GM13977 (cell line): ENCODE measurements at regions not wholly inside any gene's neighbourhood (a gene's known extent, or its start where the extent isn't known, plus 50 kb on each side); places are given as distances from the start of the nearest gene placed in this dataset.

ENCODE experiments used
- DNase-seq: peaks from one replicate; pipeline ENCODE4 v3.0.0; 2012; ENCODE audit warnings: low spot score
- CTCF ChIP-seq: IDR thresholded peaks from 2 replicates; pipeline ENCODE4 v1.5.1; 2012; ENCODE audit warnings: mild to moderate bottlenecking, control low read depth; ENCODE audit not compliant: insufficient read depth; ENCODE audit errors: extremely low read depth, missing control alignments
- in situ Hi-C: fragments of 300-500 bp; cut with MboI; formaldehyde crosslinking; loops from one replicate; pipeline ENCODE4 v1.12.0; 2022; ENCODE audit warnings: low sequenced_read_pairs, low pct_unique_long_range_greater_than_20kb, mixed read lengths, inconsistent platforms; ENCODE audit not compliant: unreplicated experiment

DNA sequence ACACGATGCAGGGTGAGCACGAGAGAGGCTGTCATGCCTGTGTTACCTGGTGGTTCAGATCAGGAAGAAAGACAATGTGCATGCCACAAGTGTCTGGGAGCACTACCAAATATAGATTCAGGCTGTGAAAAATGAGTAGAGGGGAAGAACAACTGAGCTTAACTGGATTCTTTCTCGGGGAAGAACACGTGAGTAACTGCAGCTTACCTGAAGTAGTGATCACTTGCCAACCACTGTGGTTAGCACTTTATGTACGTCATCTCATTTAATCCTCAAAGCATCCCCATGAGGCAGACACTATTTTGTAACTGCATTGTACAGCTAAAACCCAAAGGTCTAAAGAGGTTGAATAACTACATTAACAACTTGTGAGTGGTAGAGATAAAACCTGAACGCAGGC is 746.2 kb downstream of the TUSC7 start:
- no peak for TF ChIP-seq CTCF
- in situ Hi-C loops, result no loop called here
- DNase-seq, result no peak

DNA sequence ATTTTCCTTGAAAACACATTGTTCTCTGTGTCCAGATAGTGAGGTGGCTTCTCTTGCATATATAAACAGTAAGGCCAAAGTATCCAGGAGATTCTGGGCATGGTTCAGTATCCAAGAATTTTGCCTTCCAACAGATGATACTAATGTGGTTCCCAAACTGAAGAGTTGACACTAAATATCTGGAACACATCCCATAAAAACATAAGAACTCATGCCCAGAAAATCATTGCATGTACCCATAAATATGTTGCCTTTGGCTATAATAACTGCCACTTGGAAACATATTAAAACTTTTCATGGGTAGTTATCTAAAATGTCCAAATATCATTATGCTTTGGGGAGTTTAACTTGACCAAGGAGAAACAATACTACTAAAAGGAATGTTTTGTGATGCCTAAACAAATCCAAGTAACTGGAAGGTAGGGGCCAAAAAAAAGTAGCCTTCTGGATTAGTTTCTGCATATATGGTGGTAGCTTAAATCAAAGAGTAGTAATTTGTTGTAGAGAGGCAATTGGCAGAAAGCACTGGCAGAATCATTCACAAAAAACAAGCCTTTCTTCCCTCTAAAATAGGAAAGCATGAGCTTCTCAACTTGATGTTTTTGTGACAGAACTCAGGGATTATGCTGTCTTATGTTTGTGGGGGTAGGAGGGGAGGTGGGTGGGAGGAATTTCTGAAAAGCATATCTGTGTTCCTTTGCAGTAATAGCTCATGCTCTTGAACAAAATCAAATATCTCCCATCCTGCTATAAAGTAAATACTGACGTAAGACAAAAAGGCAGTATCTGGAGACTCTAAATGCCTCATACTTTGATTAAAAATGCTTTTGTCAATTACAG is 753.9 kb downstream of the TUSC7 start:
- no peak for DNase-seq
- in situ Hi-C loops, result no loop called here
- no peak for TF ChIP-seq CTCF

DNA sequence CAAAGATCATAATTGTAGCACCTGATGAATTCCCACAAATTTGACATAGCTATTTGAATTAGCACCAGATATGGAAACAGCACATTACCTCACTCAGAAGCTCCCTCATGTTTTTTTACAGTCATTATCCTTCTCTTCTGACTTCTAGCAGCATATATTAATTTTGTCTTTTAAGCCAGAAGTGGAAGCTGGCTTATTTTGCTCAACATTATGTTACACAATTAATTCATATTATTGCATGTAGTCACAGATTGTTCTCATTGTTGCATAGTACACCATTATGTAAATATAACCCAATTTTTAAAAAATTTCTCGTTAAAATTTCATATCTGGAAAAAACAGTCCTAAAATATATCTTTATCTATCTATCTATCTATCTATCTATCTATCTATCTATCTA is 762.3 kb downstream of the TUSC7 start:
- no peak for DNase-seq
- no peak for TF ChIP-seq CTCF
- in situ Hi-C loops, result no loop called here

DNA sequence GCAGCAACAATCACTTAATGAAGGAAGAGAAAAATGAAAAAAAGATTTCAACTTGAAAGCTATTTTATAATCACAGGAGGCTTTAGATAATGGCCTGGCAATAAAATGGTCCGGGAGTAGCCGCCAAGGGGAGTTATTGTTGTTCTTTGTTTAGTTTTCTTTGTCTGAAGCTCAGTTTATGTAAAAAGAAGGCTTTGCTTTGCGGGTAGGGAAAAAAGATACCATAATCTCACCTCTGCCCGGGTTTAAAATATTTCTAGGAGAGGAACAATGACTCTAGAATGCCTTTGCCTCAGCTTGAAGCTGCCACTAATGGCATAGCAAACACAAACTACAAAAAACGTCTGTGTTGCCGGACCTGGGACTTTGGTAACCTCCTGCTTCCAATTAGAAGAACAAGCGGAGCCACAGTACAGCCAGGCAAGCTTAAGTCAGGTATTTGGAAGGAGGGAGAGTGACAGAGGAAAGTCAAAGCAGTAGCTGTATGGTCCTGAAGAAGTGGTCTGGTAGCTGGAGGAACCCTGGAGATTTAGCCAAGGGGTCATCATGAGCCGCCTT is 764.5 kb downstream of the TUSC7 start:
- in situ Hi-C loops, result no loop called here
- TF ChIP-seq CTCF, result no peak
- DNase-seq, result no peak

DNA sequence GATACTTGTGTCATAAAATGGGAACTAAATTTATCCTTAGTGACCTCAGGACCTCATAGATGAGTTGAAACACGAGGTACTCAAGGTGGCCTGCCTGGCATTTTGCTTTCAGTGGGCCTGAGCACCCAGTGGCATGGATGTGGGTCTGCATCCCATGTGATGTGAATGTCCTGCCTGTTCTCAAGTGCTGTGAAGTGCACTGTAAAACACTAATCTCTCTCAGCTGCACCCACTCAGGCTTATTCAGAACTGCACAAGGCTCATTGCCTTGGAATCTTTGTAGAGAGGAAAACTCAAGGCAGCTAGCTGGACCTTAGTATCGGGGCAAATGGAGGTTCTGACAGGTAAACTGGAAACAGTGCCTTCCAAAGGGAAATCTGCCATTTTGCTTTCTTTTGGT is 767.0 kb downstream of the TUSC7 start:
- TF ChIP-seq CTCF, result no peak
- no peak for DNase-seq
- in situ Hi-C loops, result no loop called here

DNA sequence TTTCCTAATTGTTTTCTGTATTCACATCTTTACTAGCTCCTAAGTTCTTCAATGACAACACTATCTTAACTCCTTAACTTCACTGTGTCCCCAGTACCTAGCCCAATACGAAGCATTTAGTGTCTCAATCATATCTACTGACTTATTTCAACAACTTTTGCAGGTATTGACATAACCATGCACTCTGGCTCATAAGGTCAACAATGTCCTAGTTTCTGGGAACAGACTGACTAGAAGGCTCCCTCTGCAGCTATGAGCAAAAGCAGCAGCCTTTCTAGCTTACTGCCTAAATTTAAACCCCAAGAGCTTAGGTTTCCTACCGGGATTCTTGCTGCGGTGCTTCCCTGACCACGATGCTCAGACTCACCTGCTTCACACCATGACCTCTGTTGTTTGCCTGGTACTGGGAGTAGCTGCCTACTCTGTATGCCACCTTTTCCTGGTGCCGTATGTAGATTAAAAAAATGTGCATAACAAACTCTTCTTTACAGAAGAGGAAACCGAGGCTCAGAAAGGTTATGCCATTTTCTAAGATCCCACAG is 767.7 kb downstream of the TUSC7 start:
- TF ChIP-seq CTCF, result no peak
- in situ Hi-C loops, result no loop called here

More for the DNA sequence above, 767.7 kb downstream of the TUSC7 start:
- DNase-seq, result no peak
